NCI-H1436 (cell line): ENCODE measurements at regions not wholly inside any gene's neighbourhood (a gene's known extent, or its start where the extent isn't known, plus 50 kb on each side); places are given as distances from the start of the nearest gene placed in this dataset.

Experiments
- DNase-seq: peaks from one replicate; lab custom pipeline; 2025; lab: John Stamatoyannopoulos, UW

DNA sequence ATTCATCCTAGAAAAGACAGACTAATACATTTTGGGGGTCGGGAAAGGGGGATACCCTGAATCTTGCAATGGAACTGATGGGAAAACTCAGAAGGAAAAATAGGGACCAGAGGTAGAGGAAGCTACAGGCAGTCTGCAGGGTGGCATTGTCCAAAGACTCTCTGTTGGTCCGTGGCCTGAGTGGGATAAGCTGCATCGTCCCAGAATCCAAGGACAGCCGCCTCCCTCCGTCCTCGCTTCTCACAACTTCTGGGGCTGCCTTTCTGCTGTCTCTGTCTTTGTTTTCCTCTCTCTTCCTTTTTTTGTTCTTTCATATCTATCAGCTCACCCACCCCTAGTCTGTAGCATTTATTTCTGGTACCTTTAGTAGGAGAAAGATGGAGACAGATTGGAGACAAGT is 1052.6 kb upstream of the RBFOX1 start:
- no peak for DNase-seq

DNA sequence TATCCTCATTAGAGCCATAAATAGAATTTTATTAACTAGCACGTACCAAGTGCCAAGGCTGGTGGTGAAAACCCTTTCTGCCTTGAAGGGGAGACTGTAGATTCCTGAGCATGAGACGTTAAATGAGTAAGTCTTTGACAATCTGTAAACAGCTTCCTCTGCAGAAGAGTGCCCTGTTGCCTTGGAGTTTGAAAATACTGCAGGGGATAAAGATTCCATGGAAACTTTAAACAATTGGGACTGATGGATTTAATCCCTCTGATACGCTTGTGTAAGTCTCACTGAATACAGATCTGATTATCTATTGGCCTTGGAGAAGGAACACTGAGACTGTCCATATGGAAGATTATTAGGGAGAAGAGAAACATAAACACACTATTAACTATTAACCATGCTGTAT is 1053.4 kb upstream of the RBFOX1 start:
- no peak for DNase-seq

- DNase-seq: no peak
Observed at GRCh38 chr16:6274351-6274750, 1058.3 kb upstream of the RBFOX1 start.

DNA sequence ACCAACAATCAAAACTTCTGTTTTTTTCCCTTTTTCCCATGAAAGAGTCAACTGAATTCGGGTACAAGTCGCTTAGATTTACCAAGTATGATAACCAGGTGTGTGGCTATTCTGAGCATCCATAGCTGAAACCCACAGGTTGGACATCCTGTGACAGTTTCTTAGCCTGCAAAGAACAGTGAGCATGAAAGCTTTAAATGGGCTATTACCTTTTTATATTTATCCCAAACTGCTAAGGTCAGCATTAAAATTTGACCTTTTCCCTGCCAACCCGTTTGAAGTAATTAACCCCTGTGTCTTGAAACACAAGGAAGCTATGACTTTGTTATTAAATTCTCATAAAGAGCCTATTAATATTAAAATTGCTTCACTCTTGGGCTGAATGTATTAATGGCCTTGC is 1065.0 kb upstream of the RBFOX1 start:
- DNase-seq: no peak

GRCh38 chr16:6266703-6267102 is 1065.9 kb upstream of the RBFOX1 start:
- no peak for DNase-seq

DNA sequence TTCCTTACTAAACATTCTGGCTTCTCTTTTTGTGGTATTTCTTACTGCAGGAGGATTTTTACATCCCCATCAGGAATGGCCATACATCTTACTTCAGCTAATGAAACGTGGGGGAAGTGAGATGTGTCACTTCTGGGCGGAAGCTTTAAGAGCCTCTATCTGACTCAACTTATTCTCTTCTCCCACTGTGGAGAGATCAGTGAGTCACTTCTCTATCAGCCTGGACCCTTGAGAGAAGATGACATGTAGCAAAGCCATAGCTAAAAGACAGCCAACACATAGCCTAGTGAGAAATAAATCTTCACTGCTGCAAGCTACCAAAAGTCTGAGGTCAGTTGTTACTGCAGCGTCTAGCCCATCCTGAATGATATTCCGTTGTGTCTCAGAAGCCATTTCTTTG is 1066.7 kb upstream of the RBFOX1 start:
- DNase-seq: no peak

- no peak for DNase-seq
Observed at GRCh38 chr16:6258056-6258455, 1074.6 kb upstream of the RBFOX1 start.

DNA sequence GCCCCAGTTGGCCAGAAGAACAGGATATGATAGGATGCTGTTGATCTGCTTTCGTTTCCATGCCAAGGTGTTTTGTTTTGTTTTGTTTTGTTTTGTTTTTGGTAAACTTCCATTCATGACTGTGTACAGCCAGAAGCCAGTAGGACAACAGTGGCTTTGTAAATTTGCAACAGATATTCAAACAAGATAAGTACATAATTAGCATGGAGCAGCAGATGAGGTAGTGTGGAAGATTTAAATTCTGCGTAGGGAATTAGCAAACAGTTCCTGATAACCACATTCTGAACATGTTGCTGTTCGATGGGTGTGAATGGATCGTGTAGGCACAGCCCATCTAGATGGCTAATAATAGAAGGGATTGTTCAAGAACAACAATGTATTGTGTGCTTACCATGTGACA is 1080.1 kb upstream of the RBFOX1 start:
- DNase-seq: no peak

GRCh38 chr16:6250511-6250910 is 1082.1 kb upstream of the RBFOX1 start:
- DNase-seq: no peak

DNA sequence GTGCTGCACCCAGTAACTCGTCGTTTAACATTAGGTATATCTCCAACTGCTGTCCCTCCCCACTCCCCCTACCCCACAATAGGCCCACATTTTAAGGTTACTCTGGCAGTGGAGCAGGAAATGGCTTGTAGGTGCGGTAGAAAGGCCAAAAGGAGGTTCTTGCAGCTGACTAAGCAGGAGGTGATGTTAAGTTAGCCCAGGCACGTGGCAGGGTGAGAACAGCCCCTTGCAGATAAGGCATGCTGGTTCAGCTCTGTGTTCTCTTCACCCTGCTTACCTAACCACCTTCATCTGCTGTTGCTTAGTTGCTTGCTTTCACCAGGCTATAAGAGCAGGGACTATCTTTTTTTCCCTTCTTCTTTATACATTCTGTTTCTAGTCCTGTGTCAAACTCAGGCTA is 1082.8 kb upstream of the RBFOX1 start:
- no peak for DNase-seq

- no peak for DNase-seq
Observed at GRCh38 chr16:6248199-6248598, 1084.4 kb upstream of the RBFOX1 start.

GRCh38 chr16:6247775-6248174 is 1084.9 kb upstream of the RBFOX1 start:
- no peak for DNase-seq

- no peak for DNase-seq
Observed at GRCh38 chr16:6247150-6247549, 1085.5 kb upstream of the RBFOX1 start.

GRCh38 chr16:6246266-6246665 is 1086.4 kb upstream of the RBFOX1 start:
- no peak for DNase-seq

- DNase-seq: no peak
Observed at GRCh38 chr16:6232056-6232455, 1100.6 kb upstream of the RBFOX1 start.

DNA sequence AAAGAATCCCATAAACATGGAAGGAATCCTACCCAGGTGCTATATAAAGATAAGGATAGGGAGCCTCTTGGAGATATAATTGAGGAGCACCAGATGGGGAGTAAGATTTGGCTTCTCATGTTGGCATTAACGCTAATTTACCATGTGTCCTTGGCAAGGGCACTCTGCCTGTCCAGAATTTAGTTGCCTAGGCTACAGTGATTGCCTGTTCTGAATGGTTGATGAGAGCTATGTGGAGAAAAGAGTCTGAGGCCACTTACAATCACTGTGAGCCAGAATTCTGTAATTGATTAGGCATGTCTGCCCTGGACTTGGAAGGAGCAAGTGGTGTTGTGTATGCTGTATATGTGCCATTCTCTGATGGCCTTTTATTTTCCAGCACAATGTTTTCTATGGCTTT is 1101.2 kb upstream of the RBFOX1 start:
- no peak for DNase-seq

- no peak for DNase-seq
Observed at GRCh38 chr16:6229186-6229585, 1103.5 kb upstream of the RBFOX1 start.

DNA sequence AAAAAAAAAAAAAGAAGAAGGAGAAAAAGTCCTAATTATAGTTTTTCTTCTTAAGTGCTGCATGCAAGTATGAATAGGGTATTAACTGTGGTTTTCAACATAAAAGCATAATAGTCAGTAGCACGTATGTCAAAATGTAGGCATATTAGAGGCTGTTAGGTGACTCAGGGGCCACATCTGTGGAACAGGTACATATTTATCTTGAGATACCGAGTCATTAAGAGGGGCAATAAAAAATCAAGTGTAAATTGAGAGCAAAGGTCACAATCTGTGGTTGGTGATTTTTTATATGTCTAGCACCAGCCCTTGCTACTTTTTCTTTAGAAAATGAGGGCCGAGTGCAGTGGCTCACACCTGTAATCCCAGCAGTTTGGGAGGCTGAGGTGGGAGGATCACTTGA is 1113.8 kb upstream of the RBFOX1 start:
- no peak for DNase-seq

GRCh38 chr16:6216836-6217235 is 1115.8 kb upstream of the RBFOX1 start:
- DNase-seq: no peak

DNA sequence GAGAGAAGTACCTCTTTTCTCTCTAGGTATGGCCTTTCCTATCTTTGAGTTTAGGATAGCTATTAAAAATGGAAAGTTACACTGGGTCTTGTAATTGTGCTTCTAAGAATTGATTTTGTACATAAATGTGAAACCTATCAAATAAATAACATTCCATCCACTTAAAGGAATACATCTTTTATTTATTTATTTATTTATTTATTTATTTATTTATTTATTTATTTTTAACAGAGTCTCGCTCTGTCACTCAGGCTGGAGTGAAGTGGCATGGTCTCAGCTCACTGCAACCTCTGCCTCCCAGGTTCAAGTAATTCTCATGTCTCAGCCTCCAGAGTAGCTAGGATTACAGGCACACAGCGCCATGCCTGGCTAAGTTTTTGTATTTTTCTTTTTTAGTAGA is 1114.0 kb upstream of the EEF2KMT start:
- no peak for DNase-seq

DNA sequence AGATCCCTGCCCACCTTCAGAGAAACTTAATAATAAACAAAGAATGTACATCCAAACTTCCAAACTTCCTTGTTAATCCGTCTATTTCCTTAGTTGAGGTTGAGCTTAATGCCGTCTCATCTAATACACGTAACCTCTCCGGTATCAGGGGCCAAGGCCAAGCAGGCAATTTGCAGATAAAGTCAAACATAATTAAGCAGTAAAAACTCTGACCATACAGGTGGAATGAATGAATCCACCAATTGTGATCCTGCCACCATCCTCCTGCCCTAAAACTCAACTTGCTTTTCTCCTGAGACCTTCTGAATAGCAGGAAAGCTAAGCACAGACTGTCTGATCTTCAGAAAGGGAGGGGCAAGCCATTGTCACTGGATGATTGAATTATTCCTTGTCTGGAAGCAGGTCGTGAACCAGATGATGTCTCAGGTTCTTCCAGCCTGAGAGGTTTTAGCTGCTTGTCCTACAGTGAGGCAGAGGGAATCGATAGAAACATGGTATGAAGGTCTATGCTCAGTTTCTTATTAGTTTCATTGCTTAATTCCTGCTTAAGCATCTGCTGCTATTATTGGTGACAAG is 1111.8 kb upstream of the EEF2KMT start:
- no peak for DNase-seq

- DNase-seq: no peak
Observed at GRCh38 chr16:6207580-6207979, 1110.0 kb upstream of the EEF2KMT start.

GRCh38 chr16:6207124-6207523 is 1109.5 kb upstream of the EEF2KMT start:
- DNase-seq: no peak

DNA sequence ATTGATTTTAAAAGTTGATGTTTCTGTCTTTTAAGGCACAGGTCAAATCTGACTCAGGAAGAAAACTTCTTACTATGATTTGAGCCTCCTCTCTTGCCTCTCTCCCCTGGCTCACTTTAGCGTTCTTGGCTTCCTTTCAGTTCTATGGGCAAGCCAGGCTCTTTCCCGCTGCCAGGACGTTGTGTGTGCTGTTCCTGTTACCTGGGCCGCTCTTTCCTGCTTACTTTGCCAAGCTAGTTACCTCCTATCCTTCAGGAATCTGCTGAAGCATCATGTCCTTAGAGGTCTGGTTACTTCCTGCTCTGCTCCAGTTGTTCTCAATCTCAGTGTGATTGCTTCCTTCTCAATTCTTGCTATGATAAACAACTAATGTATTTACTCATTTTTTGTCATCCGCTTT is 1108.5 kb upstream of the EEF2KMT start:
- no peak for DNase-seq

- no peak for DNase-seq
Observed at GRCh38 chr16:6204945-6205344, 1107.3 kb upstream of the EEF2KMT start.
